Neural progenitor cell (in vitro differentiated cells): ENCODE measurements at regions not wholly inside any gene's neighbourhood (a gene's known extent, or its start where the extent isn't known, plus 50 kb on each side); places are given as distances from the start of the nearest gene placed in this dataset.

ENCODE experiments used
- CTCF ChIP-seq: fragments of 200-600 bp; sonication (generic); IDR thresholded peaks from 2 replicates; pipeline ENCODE4 v1.5.1; 2017; ENCODE audit warnings: antibody characterized with exemption, mild to moderate bottlenecking
- EZH2 ChIP-seq: fragments of 200-600 bp; sonication (generic); IDR thresholded peaks from 2 replicates; pipeline ENCODE4 v1.6.1; 2017; ENCODE audit warnings: antibody characterized with exemption, mild to moderate bottlenecking, moderate library complexity
- EZH2phosphoT487 ChIP-seq: fragments of 200-600 bp; sonication (generic); IDR thresholded peaks from 2 replicates; pipeline ENCODE4 v1.6.1; 2017; ENCODE audit warnings: antibody characterized with exemption

- no peak for TF ChIP-seq CTCF
- no peak for TF ChIP-seq EZH2
- no peak for TF ChIP-seq EZH2phosphoT487
Observed at GRCh38 chr6:112886415-112886814, 539.3 kb downstream of the RFPL4B start.
